Adrenal gland (tissue), 9 donors: ENCODE measurements at regions not wholly inside any gene's neighbourhood (a gene's known extent, or its start where the extent isn't known, plus 50 kb on each side); places are given as distances from the start of the nearest gene placed in this dataset.
A peak's percentile ranks its signal among the peaks of the same experiment; 100 is the strongest.

Source experiments
- DNase-seq, 7 donors: peaks; one replicate each; pipeline ENCODE4 v3.0.0-alpha.2; 2019 to 2020
- H3K27ac ChIP-seq, 5 donors: fragments of 200-600 bp; sonication (generic) in 4 of 5; 1 replicate in 3 of 5; 2 replicates in 2 of 5; pipeline versions ENCODE4 v1.5.1 to v1.8.0; 2016 to 2020; ENCODE audit warnings: mild to moderate bottlenecking in 1 of 5
- H3K27me3 ChIP-seq: fragments of 200-600 bp; 2 replicates; pipeline ENCODE4 v1.8.0; 2021
- H3K36me3 ChIP-seq, 2 donors: fragments of 200-600 bp; replicated peaks in 1 of 2; 1 replicate in 1 of 2; 2 replicates in 1 of 2; pipeline versions ENCODE4 v1.5.1 to v1.8.0; 2018 to 2022
- H3K4me1 ChIP-seq, 2 donors: fragments of 200-600 bp; replicated peaks in 1 of 2; 1 replicate in 1 of 2; 2 replicates in 1 of 2; pipeline versions ENCODE4 v1.5.1 to v1.8.0; 2018 to 2021
- H3K4me3 ChIP-seq, 4 donors: fragments of 200-600 bp; sonication (generic) in 3 of 4; one replicate each; pipeline ENCODE4 v1.5.1; 2016 to 2018
- H3K9me3 ChIP-seq, 3 donors: fragments of 200-600 bp; sonication (generic) in 1 of 3; replicated peaks in 1 of 3; 1 replicate in 2 of 3; 2 replicates in 1 of 3; pipeline versions ENCODE4 v1.5.1 to v1.8.0; 2016 to 2021
- POLR2A ChIP-seq, 2 donors: fragments of 450-650 bp; IDR thresholded peaks; one replicate each; pipeline ENCODE4 v1.6.1; 2017; ENCODE audit warnings: antibody characterized with exemption in 2 of 2, mild to moderate bottlenecking in 2 of 2, moderate library complexity in 1 of 2
- WGBS, 4 donors: extraction: QIAGEN DNeasy Blood & Tissue Kit in 2 of 4; methylation state at CpG; one replicate each; pipeline versions ENCODE4 v1.1.5 to v1.1.7; 2013 to 2017; 5-methylcytosine and 5-hydroxymethylcytosine counted together
- intact Hi-C, 2 donors: fragments of 100-400 bp; cut with DNase I; formaldehyde crosslinking; loops; one replicate each; pipeline versions ENCODE4 v1.14.1 to v1.15.0; 2022 to 2023
- TF ChIP-seq, protein P1 (sequence below), 6 experiments: fragments of 450-650 bp in 4 of 6; fragments of 200-600 bp in 2 of 6; sonication (generic) in 1 of 6; IDR thresholded peaks; 1 replicate in 5 of 6; 2 replicates in 1 of 6; pipeline versions ENCODE4 v1.5.1 to v1.8.0; 2016 to 2021; ENCODE audit warnings: antibody characterized with exemption in 6 of 6, mild to moderate bottlenecking in 2 of 6, moderate library complexity in 1 of 6
- donor health status: healthy with polysubstance abuse.
- donor health status: Bipolar disorder and iron deficiency.
- donor health status: DM: yes; HTN: yes; CAD: no.
- donor health status: DM: no; HTN: no; CAD: no.
- donor health status: DM: no; HTN: no; CAD: no.

DNA sequence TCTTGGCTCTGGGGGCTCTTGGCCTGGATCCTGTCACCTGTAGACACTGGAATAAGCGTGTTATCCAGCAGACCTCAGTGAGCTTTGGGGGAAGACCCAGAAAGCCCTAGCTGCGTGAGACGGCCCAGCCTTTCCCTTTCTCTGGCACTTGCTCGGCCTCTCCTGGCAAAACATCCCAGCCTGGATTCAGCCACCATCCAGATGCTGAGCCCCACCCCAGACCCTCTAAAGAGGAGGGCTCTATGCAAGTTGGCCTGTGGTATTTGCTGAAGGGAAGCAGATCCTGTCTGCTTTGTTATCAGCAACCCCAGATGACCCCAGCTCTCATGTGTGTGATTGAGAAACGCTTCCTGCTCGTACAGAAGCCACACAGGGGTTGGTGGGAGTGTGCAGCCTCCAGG, 267.2 kb downstream of the FAM43A start:
- no peak overlapping the region for H3K4me3 ChIP-seq
- WGBS, 4 donors = 70 to 90% (median 79%) methylated on average over 5 to 6 of the region's 6 CpGs
- H3K9me3 ChIP-seq = no peaks in the 10 kb centered on the region
- intact Hi-C loops = no loop called here
- peak in 1 of 7 donors; percentile 29 for DNase-seq
- H3K36me3 ChIP-seq = no peaks in the 10 kb centered on the region
- no peaks in the 10 kb centered on the region for H3K4me1 ChIP-seq
- H3K27ac ChIP-seq = no peak overlapping the region
- no peaks in the 10 kb centered on the region for H3K27me3 ChIP-seq
- TF ChIP-seq, protein P1, sequence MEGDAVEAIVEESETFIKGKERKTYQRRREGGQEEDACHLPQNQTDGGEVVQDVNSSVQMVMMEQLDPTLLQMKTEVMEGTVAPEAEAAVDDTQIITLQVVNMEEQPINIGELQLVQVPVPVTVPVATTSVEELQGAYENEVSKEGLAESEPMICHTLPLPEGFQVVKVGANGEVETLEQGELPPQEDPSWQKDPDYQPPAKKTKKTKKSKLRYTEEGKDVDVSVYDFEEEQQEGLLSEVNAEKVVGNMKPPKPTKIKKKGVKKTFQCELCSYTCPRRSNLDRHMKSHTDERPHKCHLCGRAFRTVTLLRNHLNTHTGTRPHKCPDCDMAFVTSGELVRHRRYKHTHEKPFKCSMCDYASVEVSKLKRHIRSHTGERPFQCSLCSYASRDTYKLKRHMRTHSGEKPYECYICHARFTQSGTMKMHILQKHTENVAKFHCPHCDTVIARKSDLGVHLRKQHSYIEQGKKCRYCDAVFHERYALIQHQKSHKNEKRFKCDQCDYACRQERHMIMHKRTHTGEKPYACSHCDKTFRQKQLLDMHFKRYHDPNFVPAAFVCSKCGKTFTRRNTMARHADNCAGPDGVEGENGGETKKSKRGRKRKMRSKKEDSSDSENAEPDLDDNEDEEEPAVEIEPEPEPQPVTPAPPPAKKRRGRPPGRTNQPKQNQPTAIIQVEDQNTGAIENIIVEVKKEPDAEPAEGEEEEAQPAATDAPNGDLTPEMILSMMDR (IDR thresholded peaks at IDR 0.05) = no peak
- TF ChIP-seq POLR2A (IDR thresholded peaks at IDR 0.05) = no peak

DNA sequence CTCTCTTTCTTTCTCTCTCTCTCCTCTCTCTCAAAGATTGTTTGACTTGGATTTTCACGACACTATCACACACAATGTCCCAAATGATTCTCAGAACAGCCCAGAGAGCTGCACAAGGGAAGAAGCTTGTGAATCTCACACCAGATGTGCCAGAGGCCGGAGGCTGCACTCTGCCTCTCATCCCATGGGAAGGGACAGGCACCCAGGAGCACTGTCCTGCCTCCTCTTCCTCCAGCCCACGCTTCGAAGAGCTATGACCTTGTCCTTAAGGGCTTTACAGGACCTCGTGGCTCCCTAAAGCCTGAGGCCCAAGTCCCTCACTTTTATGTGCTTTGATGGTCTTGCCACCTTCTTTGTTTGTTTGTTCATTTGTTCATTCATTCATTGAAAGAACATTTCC, 267.6 kb downstream of the FAM43A start:
- intact Hi-C loops = no loop called here
- H3K4me3 ChIP-seq = no peak overlapping the region
- WGBS, 4 donors = 78 to 92% (median 87%) methylated on average over 5 of the region's 5 CpGs
- TF ChIP-seq POLR2A (IDR thresholded peaks at IDR 0.05) = no peak
- TF ChIP-seq, protein P1 (IDR thresholded peaks at IDR 0.05) = no peak
- H3K27ac ChIP-seq = no peak overlapping the region
- H3K27me3 ChIP-seq = no peaks in the 10 kb centered on the region
- H3K9me3 ChIP-seq = no peaks in the 10 kb centered on the region
- no peaks in the 10 kb centered on the region for H3K36me3 ChIP-seq
- no peak for DNase-seq
- H3K4me1 ChIP-seq = no peaks in the 10 kb centered on the region

DNA sequence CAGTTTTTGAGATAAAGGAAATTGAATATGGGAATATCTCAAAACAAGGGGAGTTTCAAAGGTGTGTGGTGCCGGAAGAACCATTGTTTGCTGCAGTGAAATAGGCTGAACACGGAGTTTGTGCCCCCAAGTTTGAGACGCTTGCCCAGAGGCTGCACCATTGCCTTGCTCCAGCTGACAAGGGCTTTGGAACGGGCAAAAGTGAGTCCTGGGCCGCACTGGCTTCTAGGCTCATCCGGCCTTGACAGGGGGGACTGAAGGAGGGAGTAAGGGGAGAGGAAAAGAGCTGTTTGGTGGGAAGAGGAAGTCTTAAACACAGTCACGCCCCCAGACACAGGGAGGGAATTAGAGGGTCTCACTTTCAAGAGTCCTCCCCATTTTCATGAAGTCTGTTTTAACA, 269.9 kb downstream of the FAM43A start:
- peak in 1 of 7 donors; percentile 7 for DNase-seq
- TF ChIP-seq POLR2A (IDR thresholded peaks at IDR 0.05) = no peak
- TF ChIP-seq, protein P1 (IDR thresholded peaks at IDR 0.05) = no peak
- no peaks in the 10 kb centered on the region for H3K9me3 ChIP-seq
- no peaks in the 10 kb centered on the region for H3K4me1 ChIP-seq
- 79 to 93% (median 89%) methylated on average over 7 of the region's 7 CpGs for WGBS, 4 donors
- no peaks in the 10 kb centered on the region for H3K27me3 ChIP-seq
- no peaks in the 10 kb centered on the region for H3K36me3 ChIP-seq
- intact Hi-C loops = no loop called here
- H3K4me3 ChIP-seq = no peak overlapping the region
- no peak overlapping the region for H3K27ac ChIP-seq

DNA sequence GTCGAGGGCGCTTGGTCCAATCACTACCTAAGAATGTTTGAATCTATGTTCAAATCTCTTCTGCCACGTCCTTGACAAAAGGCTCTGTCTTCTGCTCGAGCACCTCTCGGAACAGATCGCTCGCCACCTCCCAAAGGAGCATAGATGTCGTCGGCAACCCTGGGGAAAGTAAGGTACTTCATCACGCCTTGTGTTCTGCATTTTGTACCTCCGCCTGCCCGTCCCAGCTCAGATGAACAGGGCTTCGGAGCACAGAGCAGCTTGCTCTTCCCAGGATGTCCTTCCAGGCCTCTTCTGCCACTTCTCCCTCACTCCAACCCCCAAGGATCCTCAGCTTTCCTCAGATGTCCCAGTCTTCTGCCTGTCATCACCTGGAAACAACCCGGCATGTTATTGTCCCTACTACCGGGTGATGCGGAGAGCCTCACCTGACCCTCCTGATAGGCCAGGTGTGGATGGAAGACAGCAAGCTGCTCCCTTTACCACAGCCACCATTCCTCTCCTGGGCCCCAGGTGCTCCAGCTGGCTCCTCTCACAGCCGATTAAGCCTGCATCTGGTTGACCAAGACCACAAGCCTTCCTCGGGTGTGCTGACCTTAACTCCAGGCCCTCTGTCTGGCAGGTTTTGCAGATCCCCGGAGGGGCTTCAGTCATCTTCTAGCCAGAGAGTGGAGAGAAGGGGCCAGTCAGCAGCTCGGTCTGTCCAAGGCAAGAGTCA, 270.5 kb downstream of the FAM43A start:
- H3K9me3 ChIP-seq = no peaks in the 10 kb centered on the region
- H3K27ac ChIP-seq = no peak overlapping the region
- H3K27me3 ChIP-seq = no peaks in the 10 kb centered on the region
- TF ChIP-seq, protein P1 (IDR thresholded peaks at IDR 0.05) = no peak
- no peak for TF ChIP-seq POLR2A (IDR thresholded peaks at IDR 0.05)
- 82 to 91% (median 87%) methylated on average over 20 of the region's 20 CpGs for WGBS, 4 donors
- peak in 1 of 7 donors; percentile 6 for DNase-seq
- intact Hi-C loops = no loop called here
- H3K36me3 ChIP-seq = no peaks in the 10 kb centered on the region
- H3K4me1 ChIP-seq = no peaks in the 10 kb centered on the region
- no peak overlapping the region for H3K4me3 ChIP-seq
